Psoas muscle (tissue), 7 donors: ENCODE measurements at regions not wholly inside any gene's neighbourhood (a gene's known extent, or its start where the extent isn't known, plus 50 kb on each side); places are given as distances from the start of the nearest gene placed in this dataset.

ENCODE experiments used
- ATAC-seq, 4 donors: fragments of 200-7000 bp; cut with Tn5 transposase; one replicate each; pipeline ENCODE4 v1.9.1; 2020; ENCODE audit warnings: moderate library complexity in 3 of 4, mild to moderate bottlenecking in 2 of 4
- DNase-seq, 2 donors: peaks; one replicate each; pipeline ENCODE4 v3.0.0-alpha.2; 2020
- H3K27ac ChIP-seq: fragments of 200-600 bp; one replicate; pipeline ENCODE4 v1.8.0; 2022
- H3K27me3 ChIP-seq, 3 donors: fragments of 200-600 bp in 1 of 3; one replicate each; pipeline versions ENCODE4 v1.6.1 to v1.8.0; 2013 to 2022; ENCODE audit warnings: low read length in 2 of 3, mild to moderate bottlenecking in 2 of 3, moderate library complexity in 1 of 3; ENCODE audit not compliant: insufficient read depth in 3 of 3
- H3K36me3 ChIP-seq, 2 donors: fragments of 200-600 bp in 1 of 2; one replicate each; pipeline versions ENCODE4 v1.6.1 to v1.8.0; 2013 to 2022; ENCODE audit warnings: low read depth in 1 of 2, mild to moderate bottlenecking in 1 of 2, moderate library complexity in 1 of 2; ENCODE audit not compliant: insufficient read depth in 1 of 2
- H3K4me1 ChIP-seq: fragments of 200-600 bp; one replicate; pipeline ENCODE4 v1.8.0; 2022
- H3K4me3 ChIP-seq: fragments of 200-600 bp; one replicate; pipeline ENCODE4 v1.8.0; 2022; ENCODE audit warnings: mild to moderate bottlenecking
- H3K9me3 ChIP-seq: fragments of 200-600 bp; one replicate; pipeline ENCODE4 v1.8.0; 2022
- WGBS, 3 donors: extraction: QIAGEN DNeasy Blood & Tissue Kit; methylation state at CpG; one replicate each; pipeline versions ENCODE4 v1.1.6 to v1.1.7; 2013; 5-methylcytosine and 5-hydroxymethylcytosine counted together
- intact Hi-C, 2 donors: fragments of 100-400 bp; cut with DNase I; formaldehyde crosslinking; loops; one replicate each; pipeline versions ENCODE4 v1.11.0 to v1.14.2; 2022
- TF ChIP-seq, protein P1 (sequence below): fragments of 200-600 bp; IDR thresholded peaks from one replicate; pipeline ENCODE4 v1.8.0; 2022; ENCODE audit warnings: antibody characterized with exemption
- donor health status: healthy with polysubstance abuse.
- donor health status: DM: no; HTN: no; CAD: no; lungs with moderate emphysema.
- donor health status: Bipolar disorder and iron deficiency.
- donor health status: healthy.
- donor health status: DM: yes; HTN: yes; CAD: no.
- donor health status: DM: no; HTN: no; CAD: no.
- donor health status: DM: yes; HTN: yes; CAD: no.

DNA sequence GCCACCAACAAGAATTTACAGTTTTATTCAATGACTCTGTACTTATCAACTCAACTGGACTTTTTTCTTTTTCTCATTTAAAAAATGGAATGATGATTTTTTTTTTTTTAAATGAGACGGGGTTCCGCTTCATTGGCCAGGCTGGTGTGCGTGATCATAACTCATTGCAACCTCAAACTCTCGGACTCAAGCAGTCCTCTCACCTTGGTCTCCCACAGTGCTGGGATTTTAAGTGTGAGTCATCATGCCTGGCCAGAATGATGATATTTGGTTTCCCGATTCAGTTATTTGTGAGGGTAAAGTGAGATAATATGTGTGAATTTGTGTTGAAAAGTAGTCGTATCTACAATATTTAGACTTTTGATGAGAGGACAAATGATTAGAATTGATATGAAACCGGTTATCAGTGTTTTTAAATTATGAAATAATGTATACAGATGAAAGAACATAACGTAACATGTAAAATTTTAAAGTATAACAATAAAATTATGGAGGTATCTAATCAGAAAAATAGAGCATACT is 66.0 kb upstream of the UNC5C start:
- no peak for DNase-seq
- Histone ChIP-seq H3K9me3 (no peaks in the 10 kb centered on the region), H3K36me3 (no peaks in the 10 kb centered on the region), H3K27ac (no peak overlapping the region), H3K27me3 (no peaks in the 10 kb centered on the region), H3K4me1 (no peaks in the 10 kb centered on the region), H3K4me3 (no peak overlapping the region)
- TF ChIP-seq, protein P1, sequence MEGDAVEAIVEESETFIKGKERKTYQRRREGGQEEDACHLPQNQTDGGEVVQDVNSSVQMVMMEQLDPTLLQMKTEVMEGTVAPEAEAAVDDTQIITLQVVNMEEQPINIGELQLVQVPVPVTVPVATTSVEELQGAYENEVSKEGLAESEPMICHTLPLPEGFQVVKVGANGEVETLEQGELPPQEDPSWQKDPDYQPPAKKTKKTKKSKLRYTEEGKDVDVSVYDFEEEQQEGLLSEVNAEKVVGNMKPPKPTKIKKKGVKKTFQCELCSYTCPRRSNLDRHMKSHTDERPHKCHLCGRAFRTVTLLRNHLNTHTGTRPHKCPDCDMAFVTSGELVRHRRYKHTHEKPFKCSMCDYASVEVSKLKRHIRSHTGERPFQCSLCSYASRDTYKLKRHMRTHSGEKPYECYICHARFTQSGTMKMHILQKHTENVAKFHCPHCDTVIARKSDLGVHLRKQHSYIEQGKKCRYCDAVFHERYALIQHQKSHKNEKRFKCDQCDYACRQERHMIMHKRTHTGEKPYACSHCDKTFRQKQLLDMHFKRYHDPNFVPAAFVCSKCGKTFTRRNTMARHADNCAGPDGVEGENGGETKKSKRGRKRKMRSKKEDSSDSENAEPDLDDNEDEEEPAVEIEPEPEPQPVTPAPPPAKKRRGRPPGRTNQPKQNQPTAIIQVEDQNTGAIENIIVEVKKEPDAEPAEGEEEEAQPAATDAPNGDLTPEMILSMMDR = no peak
- ATAC-seq = no peak
- WGBS, 3 donors = 79 to 89% (median 88%) methylated on average over 8 of the region's 8 CpGs
- intact Hi-C loops = no loop called here

DNA sequence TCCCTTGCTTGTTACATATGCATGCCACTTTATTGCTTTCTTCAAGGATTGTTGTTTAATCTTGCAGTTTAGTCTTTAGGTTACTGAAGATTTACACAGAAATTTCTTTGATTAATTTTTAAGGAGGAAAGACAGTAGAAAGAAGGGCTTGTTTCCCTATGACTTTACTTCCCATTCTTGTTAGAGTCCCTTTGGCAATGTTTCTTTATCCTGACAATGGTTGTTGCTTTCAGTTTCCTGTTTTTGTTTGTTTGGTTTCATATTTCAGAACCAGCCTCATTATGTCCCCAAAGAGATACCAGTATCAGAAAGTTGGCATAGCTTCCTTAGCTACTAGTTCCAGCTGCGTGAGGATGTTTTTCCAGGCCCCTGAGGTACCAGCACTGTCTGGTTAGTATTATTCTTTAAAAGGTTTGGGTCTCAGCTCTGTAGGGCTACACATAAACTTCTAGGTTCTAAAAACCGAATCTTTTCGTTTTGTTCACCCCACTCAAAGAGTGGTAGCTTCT is 61.3 kb upstream of the UNC5C start:
- Histone ChIP-seq H3K36me3 (no peaks in the 10 kb centered on the region), H3K27ac (no peak overlapping the region), H3K4me3 (no peak overlapping the region), H3K27me3 (no peaks in the 10 kb centered on the region), H3K4me1 (no peaks in the 10 kb centered on the region), H3K9me3 (no peaks in the 10 kb centered on the region)
- TF ChIP-seq, protein P1 = no peak
- ATAC-seq = no peak
- intact Hi-C loops = no loop called here
- DNase-seq = no peak
- 69 to 73% (median 72%) methylated on average over 3 of the region's 3 CpGs for WGBS, 3 donors

- Histone ChIP-seq H3K36me3 (no peaks in the 10 kb centered on the region), H3K27ac (no peak overlapping the region), H3K4me3 (no peak overlapping the region), H3K9me3 (no peaks in the 10 kb centered on the region), H3K4me1 (no peaks in the 10 kb centered on the region), H3K27me3 (peaks cover 0 to 3% (median 0%) of the 10 kb centered on the region in 3 donors)
- intact Hi-C loops = no loop called here
- WGBS, 3 donors = 75 to 76% (median 76%) methylated on average over 7 of the region's 7 CpGs
- TF ChIP-seq, protein P1 = no peak
- no peak for ATAC-seq
- DNase-seq = no peak
Observed at GRCh38 chr4:95606739-95607138, 58.0 kb upstream of the UNC5C start.

DNA sequence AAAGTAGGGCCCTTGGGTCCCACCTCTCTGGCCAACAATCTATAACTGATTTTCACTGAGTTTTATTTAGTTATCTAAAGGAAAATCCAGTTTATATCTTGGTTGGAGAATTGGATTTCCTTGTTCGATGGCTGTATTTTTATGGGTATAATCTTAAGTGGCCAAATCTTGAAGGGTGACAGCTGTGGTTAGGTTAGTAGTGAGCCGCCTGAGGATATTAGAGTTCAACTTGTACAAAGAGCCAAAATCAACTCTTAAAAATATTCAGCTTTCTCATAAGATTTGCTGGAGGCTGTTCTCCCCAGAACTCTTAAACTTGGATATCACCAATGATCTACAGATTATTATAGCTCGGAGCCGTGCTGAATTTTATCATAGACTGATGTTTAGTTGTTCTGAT is 54.6 kb upstream of the UNC5C start:
- Histone ChIP-seq H3K36me3 (no peaks in the 10 kb centered on the region), H3K27me3 (peaks cover 0 to 3% (median 0%) of the 10 kb centered on the region in 3 donors), H3K9me3 (no peaks in the 10 kb centered on the region), H3K4me1 (no peaks in the 10 kb centered on the region), H3K27ac (no peak overlapping the region), H3K4me3 (no peak overlapping the region)
- DNase-seq (no peak), ATAC-seq (no peak)
- TF ChIP-seq, protein P1 = no peak
- WGBS, 3 donors = 82 to 83% (median 82%) methylated on average over 4 of the region's 4 CpGs
- intact Hi-C loops = no loop called here

GRCh38 chr4:95602872-95603271 is 54.1 kb upstream of the UNC5C start:
- no peak overlapping the region for H3K4me3 ChIP-seq
- intact Hi-C loops = no loop called here
- ATAC-seq = no peak

More at GRCh38 chr4:95602872-95603271, 54.1 kb upstream of the UNC5C start:
- TF ChIP-seq, protein P1 = no peak
- no peak for DNase-seq
- Histone ChIP-seq H3K9me3 (no peaks in the 10 kb centered on the region), H3K36me3 (no peaks in the 10 kb centered on the region), H3K27ac (no peak overlapping the region), H3K4me1 (no peaks in the 10 kb centered on the region), H3K27me3 (peaks cover 0 to 3% (median 0%) of the 10 kb centered on the region in 3 donors)
- WGBS, 3 donors = 65 to 76% (median 67%) methylated on average over 3 of the region's 3 CpGs
